ENCODE measurements at regions not wholly inside any gene's neighbourhood (a gene's known extent, or its start where the extent isn't known, plus 50 kb on each side); places are given as distances from the start of the nearest gene placed in this dataset.

DNA sequence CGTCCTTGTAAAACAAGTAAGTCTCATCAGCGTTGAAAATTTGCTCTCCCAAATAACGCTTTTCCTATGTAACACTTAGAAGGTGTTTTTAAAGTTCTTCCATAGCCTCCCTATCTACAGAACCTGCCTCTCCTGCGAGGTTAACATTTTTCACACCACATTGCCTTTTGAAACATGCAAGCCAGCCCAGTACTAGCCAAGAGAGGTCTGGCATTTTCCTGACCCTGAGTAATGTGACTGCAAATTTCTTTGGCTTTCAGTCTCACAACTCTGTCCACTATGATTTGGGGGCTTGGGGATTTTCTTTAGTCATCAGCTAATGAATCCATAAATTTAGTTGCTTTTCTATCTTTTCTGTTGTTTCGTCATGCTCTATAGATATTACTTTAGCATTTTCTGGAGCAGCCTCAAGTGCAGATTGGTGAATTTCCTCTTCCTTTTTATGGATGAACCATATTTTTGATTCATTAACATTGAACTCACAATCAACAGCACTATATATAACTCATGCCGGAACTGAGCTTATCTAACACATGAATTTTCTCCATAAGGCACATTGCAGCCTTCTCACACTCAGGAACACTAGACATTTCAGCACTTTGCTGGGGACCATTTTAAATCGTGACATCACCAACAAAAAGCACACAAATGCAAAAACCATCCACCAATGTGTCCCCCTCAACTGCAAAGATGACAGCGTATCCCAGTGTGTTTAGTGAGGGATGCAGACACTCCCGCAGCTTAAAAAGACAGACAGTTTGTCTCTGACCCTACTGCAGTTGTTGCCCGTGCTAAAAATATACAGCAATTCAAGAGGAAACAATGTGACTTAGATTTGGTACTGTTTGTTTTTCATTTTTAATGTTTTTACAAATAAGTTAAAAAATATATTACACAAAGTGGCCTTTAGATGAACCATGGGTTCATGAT lies 77.2 kb upstream of the SPATA31C2 start:
- no peak overlapping the region for H3K4me3 ChIP-seq (ENCODE audit: insufficient read depth, low read depth, low read length, poor library complexity, severe bottlenecking)
- no peaks in the 10 kb centered on the region for H3K9me3 ChIP-seq (ENCODE audit: control insufficient read depth, low read length)
- H3K4me1 ChIP-seq (ENCODE audit: control insufficient read depth, insufficient read depth, low read length, poor library complexity, severe bottlenecking) = no peaks in the 10 kb centered on the region
- H3K27ac ChIP-seq (ENCODE audit: insufficient read depth, low read length, poor library complexity, severe bottlenecking) = no peak overlapping the region
- no peaks in the 10 kb centered on the region for H3K27me3 ChIP-seq (replicated peaks; ENCODE audit: control insufficient read depth, insufficient read depth, low read length, poor library complexity, severe bottlenecking)
- no peaks in the 10 kb centered on the region for H3K36me3 ChIP-seq (ENCODE audit: control insufficient read depth, insufficient read depth, low read length)
- DNase-seq = no peak

DNA sequence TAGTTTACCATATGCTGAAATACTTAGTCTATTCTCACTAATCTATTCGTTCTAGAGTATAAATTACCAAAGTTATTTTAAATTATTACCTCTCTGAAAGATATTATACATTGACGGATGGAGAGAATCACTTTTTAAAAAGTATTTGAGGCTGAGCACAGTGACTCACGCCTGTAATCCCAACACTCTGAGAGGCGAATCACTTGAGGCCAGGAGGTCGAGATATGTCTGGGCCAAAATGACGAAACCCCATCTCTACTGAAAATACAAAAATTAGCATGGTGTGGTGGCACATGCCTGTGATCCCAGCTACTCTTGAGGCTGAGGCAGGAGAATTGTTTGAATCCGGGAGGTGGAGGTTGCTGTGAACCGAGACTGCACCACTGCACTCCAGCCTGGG lies 64.0 kb upstream of the SPATA31C2 start:
- Histone ChIP-seq H3K27me3 (replicated peaks; ENCODE audit: control insufficient read depth, insufficient read depth, low read length, poor library complexity, severe bottlenecking) (no peaks in the 10 kb centered on the region), H3K36me3 (ENCODE audit: control insufficient read depth, insufficient read depth, low read length) (no peaks in the 10 kb centered on the region), H3K9me3 (ENCODE audit: control insufficient read depth, low read length) (no peaks in the 10 kb centered on the region), H3K4me1 (ENCODE audit: control insufficient read depth, insufficient read depth, low read length, poor library complexity, severe bottlenecking) (no peaks in the 10 kb centered on the region), H3K27ac (ENCODE audit: insufficient read depth, low read length, poor library complexity, severe bottlenecking) (no peak overlapping the region), H3K4me3 (ENCODE audit: insufficient read depth, low read depth, low read length, poor library complexity, severe bottlenecking) (no peak overlapping the region)
- DNase-seq = no peak

DNA sequence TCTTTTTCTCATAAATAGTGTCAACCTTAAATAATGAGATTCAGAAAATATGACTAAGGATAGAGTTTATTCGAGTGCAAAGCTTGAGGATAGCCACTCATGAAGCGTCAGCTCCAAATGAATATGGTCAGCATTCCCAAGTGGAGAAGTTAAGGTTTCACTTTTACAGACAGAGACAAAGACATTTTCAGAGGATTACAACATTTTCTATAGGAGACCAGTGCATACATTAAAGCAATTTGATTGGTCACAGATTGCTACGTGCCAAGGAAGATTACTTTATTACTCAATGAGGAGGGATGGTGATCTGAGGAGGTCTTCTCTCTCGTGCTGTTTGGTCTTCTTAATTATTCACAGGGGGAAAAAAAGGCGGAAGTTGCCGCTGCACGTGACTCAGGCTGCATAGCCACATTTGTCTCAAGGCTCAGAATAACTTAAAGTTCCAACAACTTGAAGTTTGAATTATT lies 60.1 kb upstream of the SPATA31C2 start:
- no peaks in the 10 kb centered on the region for H3K9me3 ChIP-seq (ENCODE audit: control insufficient read depth, low read length)
- H3K27ac ChIP-seq (ENCODE audit: insufficient read depth, low read length, poor library complexity, severe bottlenecking) = no peak overlapping the region
- H3K27me3 ChIP-seq (replicated peaks; ENCODE audit: control insufficient read depth, insufficient read depth, low read length, poor library complexity, severe bottlenecking) = no peaks in the 10 kb centered on the region
- no peak for DNase-seq
- H3K4me1 ChIP-seq (ENCODE audit: control insufficient read depth, insufficient read depth, low read length, poor library complexity, severe bottlenecking) = no peaks in the 10 kb centered on the region
- H3K4me3 ChIP-seq (ENCODE audit: insufficient read depth, low read depth, low read length, poor library complexity, severe bottlenecking) = no peak overlapping the region
- H3K36me3 ChIP-seq (ENCODE audit: control insufficient read depth, insufficient read depth, low read length) = no peaks in the 10 kb centered on the region

DNA sequence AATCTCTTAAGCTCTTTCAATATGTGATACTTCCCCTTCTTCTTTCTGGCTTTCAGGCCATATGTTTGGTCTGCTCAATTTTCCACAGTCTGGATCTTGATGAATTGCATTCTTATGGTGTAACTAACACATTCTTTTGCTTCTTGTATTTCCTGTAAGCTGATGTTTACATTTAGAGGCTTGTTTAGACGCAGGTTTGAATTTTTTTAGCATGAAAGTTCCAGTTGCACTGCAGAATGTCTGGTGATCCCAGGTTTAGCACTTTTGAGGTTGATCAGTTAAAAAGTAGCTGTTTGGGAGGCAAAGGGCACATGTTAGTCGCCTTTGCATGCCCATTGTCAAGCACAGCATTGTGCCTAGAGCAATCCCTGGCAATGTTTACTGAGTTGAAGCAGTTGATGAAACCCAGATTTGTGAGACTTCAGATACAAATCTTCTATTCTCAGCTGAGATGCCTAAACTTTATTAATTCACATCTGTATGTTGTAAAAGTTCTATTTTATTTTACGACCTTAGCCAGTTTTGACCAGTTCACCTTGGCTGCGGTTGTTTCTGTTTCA lies 59.6 kb upstream of the SPATA31C2 start:
- no peak overlapping the region for H3K4me3 ChIP-seq (ENCODE audit: insufficient read depth, low read depth, low read length, poor library complexity, severe bottlenecking)
- H3K27me3 ChIP-seq (replicated peaks; ENCODE audit: control insufficient read depth, insufficient read depth, low read length, poor library complexity, severe bottlenecking) = no peaks in the 10 kb centered on the region
- no peaks in the 10 kb centered on the region for H3K4me1 ChIP-seq (ENCODE audit: control insufficient read depth, insufficient read depth, low read length, poor library complexity, severe bottlenecking)
- H3K36me3 ChIP-seq (ENCODE audit: control insufficient read depth, insufficient read depth, low read length) = no peaks in the 10 kb centered on the region
- H3K27ac ChIP-seq (ENCODE audit: insufficient read depth, low read length, poor library complexity, severe bottlenecking) = no peak overlapping the region
- no peak for DNase-seq
- H3K9me3 ChIP-seq (ENCODE audit: control insufficient read depth, low read length) = no peaks in the 10 kb centered on the region

DNA sequence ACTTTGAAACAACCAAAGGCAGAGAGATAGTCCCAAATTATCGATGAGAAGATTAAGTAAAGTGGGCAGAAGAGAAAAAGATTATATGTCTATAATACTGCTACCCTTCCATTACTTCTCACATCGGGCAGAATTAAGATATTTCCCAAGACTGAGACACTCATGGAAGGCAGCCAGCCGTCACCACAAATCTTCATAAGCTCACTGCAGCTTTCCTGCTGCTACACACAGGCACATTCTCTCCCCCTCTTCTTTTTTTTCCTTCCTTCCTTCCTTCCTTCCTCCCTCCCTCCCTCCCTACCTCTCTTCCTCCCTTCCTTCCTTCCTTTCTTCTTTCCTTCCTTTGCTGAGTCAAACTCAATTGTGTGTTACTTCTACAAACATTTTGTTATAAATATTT lies 58.7 kb upstream of the SPATA31C2 start:
- Histone ChIP-seq H3K27me3 (replicated peaks; ENCODE audit: control insufficient read depth, insufficient read depth, low read length, poor library complexity, severe bottlenecking) (no peaks in the 10 kb centered on the region), H3K9me3 (ENCODE audit: control insufficient read depth, low read length) (no peaks in the 10 kb centered on the region), H3K4me1 (ENCODE audit: control insufficient read depth, insufficient read depth, low read length, poor library complexity, severe bottlenecking) (no peaks in the 10 kb centered on the region), H3K4me3 (ENCODE audit: insufficient read depth, low read depth, low read length, poor library complexity, severe bottlenecking) (no peak overlapping the region), H3K27ac (ENCODE audit: insufficient read depth, low read length, poor library complexity, severe bottlenecking) (no peak overlapping the region), H3K36me3 (ENCODE audit: control insufficient read depth, insufficient read depth, low read length) (no peaks in the 10 kb centered on the region)
- no peak for DNase-seq

DNA sequence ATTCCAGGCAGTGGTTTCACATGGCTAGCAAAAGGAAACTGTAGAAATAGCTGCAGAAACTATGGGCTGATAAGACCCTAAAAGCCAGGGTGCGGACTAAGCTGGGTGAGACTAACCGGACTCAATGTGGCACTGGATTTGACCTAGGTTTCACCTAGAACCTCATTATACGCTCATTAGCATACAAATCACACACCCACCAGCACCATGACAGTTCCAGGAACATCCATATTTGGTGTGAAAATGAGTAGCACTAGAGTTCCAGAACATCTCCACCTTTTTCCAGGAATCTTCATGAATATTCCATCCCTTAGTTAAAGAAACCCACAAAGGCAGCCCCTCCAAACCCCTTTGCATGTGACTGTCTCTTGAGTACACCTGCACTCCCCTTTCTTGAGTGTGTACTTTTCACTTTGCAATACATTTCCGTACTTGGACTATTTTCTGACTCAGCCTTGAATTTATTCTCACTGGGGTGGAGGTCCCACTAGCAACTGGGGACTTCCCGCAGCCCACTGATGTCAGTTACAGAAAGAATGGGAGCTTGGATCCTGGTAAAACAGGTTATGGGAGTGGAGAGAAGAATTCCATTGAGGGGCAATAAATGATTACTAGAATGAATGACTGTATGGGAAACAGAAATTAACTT lies 58.0 kb upstream of the SPATA31C2 start:
- no peak overlapping the region for H3K4me3 ChIP-seq (ENCODE audit: insufficient read depth, low read depth, low read length, poor library complexity, severe bottlenecking)
- H3K36me3 ChIP-seq (ENCODE audit: control insufficient read depth, insufficient read depth, low read length) = no peaks in the 10 kb centered on the region
- H3K9me3 ChIP-seq (ENCODE audit: control insufficient read depth, low read length) = no peaks in the 10 kb centered on the region
- no peaks in the 10 kb centered on the region for H3K4me1 ChIP-seq (ENCODE audit: control insufficient read depth, insufficient read depth, low read length, poor library complexity, severe bottlenecking)
- no peak overlapping the region for H3K27ac ChIP-seq (ENCODE audit: insufficient read depth, low read length, poor library complexity, severe bottlenecking)
- no peak for DNase-seq
- no peaks in the 10 kb centered on the region for H3K27me3 ChIP-seq (replicated peaks; ENCODE audit: control insufficient read depth, insufficient read depth, low read length, poor library complexity, severe bottlenecking)

DNA sequence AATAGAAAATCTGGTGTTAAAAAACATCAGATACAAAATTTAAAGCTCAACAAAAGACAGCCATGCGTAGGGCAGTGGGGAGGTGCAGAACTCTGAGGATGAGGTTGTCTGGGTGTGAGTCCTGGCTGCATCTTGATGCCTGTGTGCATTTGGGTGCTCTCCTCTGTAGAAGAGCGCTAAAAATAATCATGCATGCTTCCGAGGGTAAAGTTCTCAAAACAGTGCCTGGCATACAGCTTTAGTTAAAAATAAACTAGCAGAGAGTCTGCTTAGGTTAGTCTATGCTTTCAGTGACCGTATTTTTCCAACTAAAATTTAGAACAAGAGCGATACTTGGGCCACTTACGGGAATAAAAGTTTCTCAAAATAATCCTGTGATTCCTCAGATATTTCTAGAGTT lies 55.5 kb upstream of the SPATA31C2 start:
- no peaks in the 10 kb centered on the region for H3K4me1 ChIP-seq (ENCODE audit: control insufficient read depth, insufficient read depth, low read length, poor library complexity, severe bottlenecking)
- no peak overlapping the region for H3K4me3 ChIP-seq (ENCODE audit: insufficient read depth, low read depth, low read length, poor library complexity, severe bottlenecking)
- DNase-seq = no peak
- no peak overlapping the region for H3K27ac ChIP-seq (ENCODE audit: insufficient read depth, low read length, poor library complexity, severe bottlenecking)
- no peaks in the 10 kb centered on the region for H3K36me3 ChIP-seq (ENCODE audit: control insufficient read depth, insufficient read depth, low read length)
- H3K9me3 ChIP-seq (ENCODE audit: control insufficient read depth, low read length) = no peaks in the 10 kb centered on the region
- no peaks in the 10 kb centered on the region for H3K27me3 ChIP-seq (replicated peaks; ENCODE audit: control insufficient read depth, insufficient read depth, low read length, poor library complexity, severe bottlenecking)

GRCh38 chr9:88191456-88191855 lies 53.2 kb upstream of the SPATA31C2 start:
- Histone ChIP-seq H3K27ac (ENCODE audit: insufficient read depth, low read length, poor library complexity, severe bottlenecking) (no peak overlapping the region), H3K27me3 (replicated peaks; ENCODE audit: control insufficient read depth, insufficient read depth, low read length, poor library complexity, severe bottlenecking) (peaks cover 3% of the 10 kb centered on the region), H3K36me3 (ENCODE audit: control insufficient read depth, insufficient read depth, low read length) (no peaks in the 10 kb centered on the region), H3K9me3 (ENCODE audit: control insufficient read depth, low read length) (no peaks in the 10 kb centered on the region), H3K4me1 (ENCODE audit: control insufficient read depth, insufficient read depth, low read length, poor library complexity, severe bottlenecking) (no peaks in the 10 kb centered on the region), H3K4me3 (ENCODE audit: insufficient read depth, low read depth, low read length, poor library complexity, severe bottlenecking) (no peak overlapping the region)
- no peak for DNase-seq

DNA sequence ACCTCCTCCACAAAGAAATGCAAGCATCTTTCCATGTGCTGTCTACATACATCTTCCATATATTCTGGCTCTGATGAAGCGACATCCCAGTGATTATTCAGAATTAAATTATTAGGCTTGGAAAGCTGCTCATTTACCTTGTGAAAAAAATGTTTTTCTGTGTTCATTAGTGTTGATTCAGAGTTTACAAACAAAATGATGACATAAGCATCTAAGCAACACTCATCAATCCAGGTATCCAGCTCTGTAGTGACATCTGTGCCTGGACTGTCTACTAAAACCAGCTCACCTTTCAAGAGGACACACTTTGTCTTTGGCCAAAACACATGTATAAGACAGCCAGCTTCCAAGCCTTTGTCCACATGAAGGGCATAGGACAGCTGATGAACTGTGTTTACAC lies 51.1 kb upstream of the SPATA31C2 start:
- H3K4me1 ChIP-seq (ENCODE audit: control insufficient read depth, insufficient read depth, low read length, poor library complexity, severe bottlenecking) = no peaks in the 10 kb centered on the region
- H3K27me3 ChIP-seq (replicated peaks; ENCODE audit: control insufficient read depth, insufficient read depth, low read length, poor library complexity, severe bottlenecking) = peaks cover 3% of the 10 kb centered on the region
- no peaks in the 10 kb centered on the region for H3K9me3 ChIP-seq (ENCODE audit: control insufficient read depth, low read length)
- DNase-seq = no peak
- no peak overlapping the region for H3K27ac ChIP-seq (ENCODE audit: insufficient read depth, low read length, poor library complexity, severe bottlenecking)
- no peak overlapping the region for H3K4me3 ChIP-seq (ENCODE audit: insufficient read depth, low read depth, low read length, poor library complexity, severe bottlenecking)
- H3K36me3 ChIP-seq (ENCODE audit: control insufficient read depth, insufficient read depth, low read length) = no peaks in the 10 kb centered on the region
